ENCODE measurements at regions not wholly inside any gene's neighbourhood (a gene's known extent, or its start where the extent isn't known, plus 50 kb on each side); places are given as distances from the start of the nearest gene placed in this dataset.
"Not testable (repeated sequence)": the region's sequence is repeated elsewhere in the genome, so short reads cannot be mapped to it uniquely, and the experiment has no call there.

GRCh38 chr3:195967387-195967720 is 59.0 kb upstream of the TNK2 start:
- H3K4me1 ChIP-seq; intact Hi-C loops (cut with DNase I); H3K27ac ChIP-seq; H3K9me3 ChIP-seq; DNase-seq (ENCODE audit: extremely low spot score in 2 of 2); H3K27me3 ChIP-seq; H3K4me3 ChIP-seq: not testable (repeated sequence)
- H3K36me3 ChIP-seq: peaks cover 0 to 65% of the 10 kb centered on the region in 2 donors

- not testable (repeated sequence) for H3K27me3 ChIP-seq, H3K9me3 ChIP-seq, H3K4me3 ChIP-seq
Measured at GRCh38 chr3:195966563-195967386, 58.4 kb upstream of the TNK2 start.

GRCh38 chr3:195965217-195965616 is 56.9 kb upstream of the TNK2 start:
- H3K27me3 ChIP-seq; H3K27ac ChIP-seq; DNase-seq (ENCODE audit: extremely low spot score in 2 of 2); intact Hi-C loops (cut with DNase I); H3K4me1 ChIP-seq; H3K9me3 ChIP-seq; H3K4me3 ChIP-seq: not testable (repeated sequence)
- peaks cover 0 to 50% of the 10 kb centered on the region in 2 donors for H3K36me3 ChIP-seq

More at GRCh38 chr3:195966563-195967386, 58.4 kb upstream of the TNK2 start:
- DNase-seq (ENCODE audit: extremely low spot score in 2 of 2); intact Hi-C loops (cut with DNase I); H3K27ac ChIP-seq; H3K4me1 ChIP-seq: not testable (repeated sequence)
- H3K36me3 ChIP-seq: peaks cover 0 to 65% of the 10 kb centered on the region in 2 donors

GRCh38 chr3:195964318-195965107 is 56.2 kb upstream of the TNK2 start:
- DNase-seq (ENCODE audit: extremely low spot score in 2 of 2); H3K27me3 ChIP-seq; intact Hi-C loops (cut with DNase I); H3K9me3 ChIP-seq; H3K27ac ChIP-seq; H3K4me1 ChIP-seq; H3K4me3 ChIP-seq: not testable (repeated sequence)
- H3K36me3 ChIP-seq: peaks cover 0 to 45% of the 10 kb centered on the region in 2 donors

GRCh38 chr3:195962222-195962621 is 53.9 kb upstream of the TNK2 start:
- intact Hi-C loops (cut with DNase I); H3K4me1 ChIP-seq; H3K27me3 ChIP-seq; H3K4me3 ChIP-seq; H3K27ac ChIP-seq; H3K9me3 ChIP-seq; DNase-seq (ENCODE audit: extremely low spot score in 2 of 2): not testable (repeated sequence)
- peaks cover 0 to 43% of the 10 kb centered on the region in 2 donors for H3K36me3 ChIP-seq

- H3K27ac ChIP-seq; H3K4me3 ChIP-seq; intact Hi-C loops (cut with DNase I); H3K27me3 ChIP-seq; H3K9me3 ChIP-seq; DNase-seq (ENCODE audit: extremely low spot score in 2 of 2); H3K4me1 ChIP-seq: not testable (repeated sequence)
- H3K36me3 ChIP-seq: peaks cover 0 to 38% of the 10 kb centered on the region in 2 donors
Measured at GRCh38 chr3:195960971-195961775, 52.8 kb upstream of the TNK2 start.

- intact Hi-C loops (cut with DNase I); H3K27me3 ChIP-seq; H3K4me3 ChIP-seq; H3K4me1 ChIP-seq; H3K9me3 ChIP-seq; DNase-seq (ENCODE audit: extremely low spot score in 2 of 2); H3K27ac ChIP-seq: not testable (repeated sequence)
- peaks cover 0 to 28% of the 10 kb centered on the region in 2 donors for H3K36me3 ChIP-seq
Measured at GRCh38 chr3:195960164-195960563, 51.8 kb upstream of the TNK2 start.

GRCh38 chr3:195959367-195960157 is 51.2 kb upstream of the TNK2 start:
- intact Hi-C loops (cut with DNase I); H3K4me3 ChIP-seq; H3K27me3 ChIP-seq; H3K9me3 ChIP-seq; DNase-seq (ENCODE audit: extremely low spot score in 2 of 2); H3K27ac ChIP-seq; H3K4me1 ChIP-seq: not testable (repeated sequence)
- peaks cover 0 to 22% of the 10 kb centered on the region in 2 donors for H3K36me3 ChIP-seq

- H3K27me3 ChIP-seq; DNase-seq (ENCODE audit: extremely low spot score in 2 of 2); H3K4me1 ChIP-seq; H3K27ac ChIP-seq; H3K9me3 ChIP-seq; intact Hi-C loops (cut with DNase I); H3K4me3 ChIP-seq: not testable (repeated sequence)
- H3K36me3 ChIP-seq: peaks cover 0 to 20% of the 10 kb centered on the region in 2 donors
Measured at GRCh38 chr3:195958736-195959135, 50.4 kb upstream of the TNK2 start.
